Urothelium cell line (cell line): ENCODE measurements at regions not wholly inside any gene's neighbourhood (a gene's known extent, or its start where the extent isn't known, plus 50 kb on each side); places are given as distances from the start of the nearest gene placed in this dataset.

Source experiments
- DNase-seq: peaks from one replicate; pipeline ENCODE4 v3.0.0; 2011; ENCODE audit warnings: low spot score, mixed read lengths
- FAIRE-seq: peaks from 2 replicates; lab custom pipeline; 2011; peaks lifted over from hg19 to GRCh38; lab: Jason Lieb, UNC

- DNase-seq (no peak), FAIRE-seq (no peak)
Measured at GRCh38 chr14:99063620-99064225, 208.3 kb downstream of the BCL11B start.

DNA sequence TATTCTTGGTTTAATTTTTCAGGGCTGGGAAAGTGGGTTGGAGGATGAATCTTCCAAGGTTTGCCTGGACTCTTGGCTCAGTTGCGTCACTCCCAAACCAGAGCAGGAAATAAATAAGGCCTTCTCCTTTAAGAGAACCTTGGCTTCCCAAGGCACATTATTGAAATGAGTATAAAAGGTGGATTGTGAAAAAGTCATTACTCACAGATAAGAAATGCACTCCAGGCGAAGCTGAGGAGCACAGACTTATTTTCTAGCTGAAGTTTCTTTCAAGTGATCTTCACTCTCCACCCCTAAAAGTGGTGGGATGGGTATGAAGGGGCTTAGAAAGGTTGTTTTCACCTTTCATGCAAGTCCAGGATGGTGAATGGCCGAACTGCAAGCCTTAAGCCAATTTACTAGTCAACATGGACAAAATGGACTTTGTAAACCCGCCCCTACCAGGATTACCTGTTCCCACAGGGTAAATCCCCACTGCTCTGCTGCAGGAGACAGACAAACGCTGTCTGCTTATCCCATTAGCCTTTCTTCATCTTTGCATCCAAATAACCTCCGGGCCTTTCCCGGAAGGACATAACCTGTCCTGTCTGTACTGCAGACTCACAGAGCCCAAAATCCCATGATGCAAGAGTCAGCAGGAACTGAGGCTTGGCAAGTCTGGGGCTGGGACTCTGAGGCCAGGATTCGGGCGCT is 207.6 kb downstream of the BCL11B start:
- no peak for FAIRE-seq

GRCh38 chr14:99065551-99065950 is 206.4 kb downstream of the BCL11B start:
- DNase-seq: no peak
- no peak for FAIRE-seq

More for the DNA sequence above, 207.6 kb downstream of the BCL11B start:
- peak; percentile 13 for DNase-seq

DNA sequence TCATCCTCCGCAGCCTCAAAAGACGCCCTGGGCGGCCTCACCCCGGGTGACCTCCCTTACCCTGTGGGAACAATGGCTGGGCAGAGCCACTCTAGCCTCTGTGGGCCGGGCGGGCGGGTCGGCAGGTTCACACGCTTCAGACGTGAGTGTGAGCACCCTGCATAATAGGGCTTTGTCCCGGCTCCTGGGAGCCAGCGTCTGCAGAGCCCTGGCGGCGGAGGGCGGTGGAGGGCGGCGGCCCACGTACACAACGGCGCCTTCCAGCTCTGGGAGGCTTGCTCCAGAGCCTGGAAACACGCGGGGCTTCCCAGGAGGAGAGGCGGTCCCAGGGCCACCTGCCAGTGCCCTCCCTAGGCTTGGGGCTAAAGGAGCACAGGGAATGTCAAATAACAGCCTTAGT is 205.6 kb downstream of the BCL11B start:
- no peak for FAIRE-seq
- no peak for DNase-seq

GRCh38 chr14:99067141-99067920 is 204.7 kb downstream of the BCL11B start:
- no peak for FAIRE-seq
- DNase-seq: no peak

DNA sequence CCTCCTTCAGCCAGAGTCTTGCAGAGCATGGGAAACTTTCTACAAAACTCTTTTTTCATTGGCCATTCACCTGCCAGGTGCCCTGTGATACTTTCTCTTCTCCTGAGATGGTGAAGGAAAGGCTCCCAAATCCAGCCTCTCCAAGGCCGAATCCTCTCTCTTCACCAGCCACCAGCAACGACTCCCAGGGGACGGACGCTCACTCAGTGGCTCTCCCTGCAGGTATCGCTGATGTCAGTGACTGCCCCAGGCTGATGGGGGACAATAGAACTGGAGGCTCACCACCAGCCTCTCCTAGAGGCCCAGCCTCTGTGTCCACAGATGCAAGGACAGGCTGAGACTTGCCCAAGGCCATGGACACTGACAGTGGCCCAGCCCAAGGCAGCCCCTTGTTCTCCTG is 204.1 kb downstream of the BCL11B start:
- DNase-seq (no peak), FAIRE-seq (no peak)

GRCh38 chr14:99069946-99070345 is 202.1 kb downstream of the BCL11B start:
- FAIRE-seq (no peak), DNase-seq (no peak)

DNA sequence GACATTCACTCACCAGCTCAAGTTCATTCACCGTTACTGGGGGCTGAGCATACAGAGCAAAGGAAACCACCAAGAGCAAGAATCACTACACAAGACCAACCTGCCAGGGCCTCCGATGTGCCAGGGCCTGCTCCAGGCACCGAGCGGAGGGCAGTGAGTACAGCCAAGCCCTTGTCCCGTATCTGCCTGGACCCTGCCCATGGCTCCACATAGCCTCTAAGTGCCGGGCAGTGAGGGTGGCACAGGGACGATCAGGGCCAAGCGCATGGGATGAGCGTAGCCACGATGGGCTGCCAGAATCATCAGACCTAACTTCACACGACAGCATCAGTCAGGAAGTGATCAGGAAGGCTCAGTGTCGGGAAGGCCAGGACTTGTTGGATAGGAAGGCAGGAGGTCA is 199.6 kb downstream of the BCL11B start:
- no peak for DNase-seq
- no peak for FAIRE-seq

- DNase-seq (no peak), FAIRE-seq (no peak)
Measured at GRCh38 chr14:99072956-99073355, 199.0 kb downstream of the BCL11B start.

GRCh38 chr14:99073431-99073830 is 198.6 kb downstream of the BCL11B start:
- no peak for DNase-seq
- FAIRE-seq: no peak

- no peak for FAIRE-seq
- DNase-seq: no peak
Measured at GRCh38 chr14:99075061-99075460, 196.9 kb downstream of the BCL11B start.

GRCh38 chr14:99075771-99076375 is 196.1 kb downstream of the BCL11B start:
- FAIRE-seq (no peak), DNase-seq (no peak)

DNA sequence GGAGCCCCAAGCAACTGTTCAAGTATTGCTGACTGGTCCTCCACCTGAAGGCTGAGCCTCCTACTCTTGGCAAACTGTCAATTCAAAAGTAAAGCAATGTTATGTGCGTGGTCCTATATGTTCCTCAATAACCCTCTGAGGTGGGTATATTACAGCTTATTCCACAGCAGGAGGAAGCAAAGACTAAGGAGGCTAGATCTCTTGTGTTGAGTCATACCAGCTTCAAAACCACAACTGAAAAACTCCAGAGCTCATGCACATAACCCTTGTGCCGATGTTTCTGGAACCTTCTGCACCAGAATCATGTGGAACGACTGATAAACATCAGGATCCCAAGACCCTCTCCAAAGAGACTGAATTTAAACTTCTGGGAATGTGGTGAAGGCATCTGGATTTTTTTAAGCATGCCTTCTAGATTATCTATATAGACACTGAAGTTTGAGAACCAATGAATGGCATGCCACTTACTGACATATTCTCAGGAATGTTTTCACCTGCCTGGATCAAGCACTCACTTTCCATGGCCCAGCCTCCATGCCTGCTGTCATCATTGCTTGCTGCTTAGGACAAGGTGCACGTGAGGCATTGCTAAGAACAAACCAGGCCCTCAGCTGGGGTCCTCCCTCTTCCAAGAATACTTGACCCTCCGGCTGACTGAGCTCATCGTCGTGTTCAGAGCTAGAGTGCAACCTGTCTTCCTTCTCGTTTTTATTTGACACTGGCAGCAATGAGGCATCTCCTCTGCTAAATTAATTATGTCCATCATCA is 194.7 kb downstream of the BCL11B start:
- DNase-seq (no peak), FAIRE-seq (no peak)

DNA sequence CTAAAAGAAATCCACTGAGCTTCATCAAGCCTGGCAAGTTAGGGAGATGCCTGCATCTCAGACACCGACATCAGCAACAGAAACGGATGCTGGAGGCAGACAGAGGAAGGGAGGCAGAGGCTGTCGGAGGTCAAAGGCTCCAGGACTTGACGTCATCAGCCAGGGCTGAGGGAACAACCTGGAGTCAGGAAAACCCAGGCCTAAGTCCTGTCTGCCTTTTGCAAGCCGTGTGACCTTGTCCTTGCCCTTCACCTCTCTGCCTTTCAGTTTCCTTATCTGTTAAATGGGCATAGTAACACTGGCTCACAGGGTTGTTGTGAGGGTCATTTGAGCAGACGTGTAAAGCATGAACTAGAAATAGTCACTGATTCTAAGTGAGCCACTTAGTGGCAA is 194.2 kb downstream of the BCL11B start:
- FAIRE-seq: no peak
- no peak for DNase-seq

- DNase-seq (no peak), FAIRE-seq (no peak)
Measured at GRCh38 chr14:99078426-99078825, 193.6 kb downstream of the BCL11B start.

DNA sequence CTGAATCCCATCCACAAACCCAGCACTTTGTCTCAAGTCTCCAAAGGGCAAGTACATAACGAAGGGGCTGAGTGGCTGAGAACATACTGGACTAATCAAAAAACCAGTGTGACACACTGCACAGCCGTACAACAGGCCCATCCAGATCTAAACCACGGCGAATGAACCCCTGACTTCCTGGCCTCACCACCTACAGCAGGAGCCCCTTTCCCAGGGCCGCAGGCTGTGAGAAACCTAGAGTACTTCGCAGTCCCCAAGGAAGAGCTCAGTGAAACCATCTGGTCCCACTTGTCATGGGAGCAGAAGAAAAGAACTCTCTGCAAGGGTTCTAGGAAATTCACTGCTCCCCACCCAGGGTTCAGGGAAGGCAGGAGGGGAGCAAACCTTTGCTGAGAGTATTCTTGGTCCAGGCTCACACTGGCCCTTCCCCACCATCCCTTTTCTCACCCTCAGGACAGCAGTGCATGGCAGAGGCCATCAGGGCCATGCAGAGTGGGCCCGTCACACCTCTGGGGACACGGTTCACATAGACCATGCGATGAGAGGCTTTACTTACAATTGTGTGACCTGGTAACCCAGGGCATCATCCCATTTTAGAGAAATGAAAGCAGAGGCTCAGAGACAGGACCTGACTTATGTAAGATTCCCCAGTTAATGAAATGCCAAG is 192.8 kb downstream of the BCL11B start:
- DNase-seq (no peak), FAIRE-seq (no peak)

- DNase-seq (no peak), FAIRE-seq (no peak)
Measured at GRCh38 chr14:99080306-99080705, 191.7 kb downstream of the BCL11B start.

DNA sequence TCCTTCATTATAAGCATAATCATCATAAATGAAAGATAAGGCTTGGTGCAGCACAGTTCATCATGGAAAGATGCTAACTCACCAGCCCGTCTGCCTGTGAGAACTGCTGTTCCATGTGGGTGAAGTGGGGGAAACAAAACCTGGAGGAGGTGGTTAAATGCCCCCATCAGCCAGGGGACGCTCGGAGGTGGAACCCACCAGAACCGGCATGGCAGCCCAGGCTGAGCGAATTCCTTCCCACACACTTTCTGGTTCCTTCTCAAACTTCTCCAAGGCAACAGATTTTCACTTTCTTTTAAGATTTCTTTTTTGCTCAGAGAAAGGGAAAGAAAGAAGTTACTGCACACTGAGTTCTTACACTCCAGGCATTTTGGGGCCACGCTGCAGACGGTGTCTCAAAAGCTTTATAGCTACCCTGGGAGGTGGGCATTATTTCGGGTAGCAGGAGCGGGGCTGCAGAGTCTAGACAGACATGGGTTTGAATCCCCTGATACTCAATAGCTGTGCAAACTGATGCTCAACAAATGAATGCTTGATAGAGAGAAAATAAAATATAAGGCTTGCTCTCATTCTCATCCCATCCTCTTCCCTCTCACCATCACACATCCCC is 190.7 kb downstream of the BCL11B start:
- FAIRE-seq: no peak

GRCh38 chr14:99081880-99082279 is 190.1 kb downstream of the BCL11B start:
- no peak for FAIRE-seq
- DNase-seq: no peak

More for the DNA sequence above, 190.7 kb downstream of the BCL11B start:
- no peak for DNase-seq
